ENCODE measurements at regions not wholly inside any gene's neighbourhood (a gene's known extent, or its start where the extent isn't known, plus 50 kb on each side); places are given as distances from the start of the nearest gene placed in this dataset.

- TF ChIP-seq, protein P1, sequence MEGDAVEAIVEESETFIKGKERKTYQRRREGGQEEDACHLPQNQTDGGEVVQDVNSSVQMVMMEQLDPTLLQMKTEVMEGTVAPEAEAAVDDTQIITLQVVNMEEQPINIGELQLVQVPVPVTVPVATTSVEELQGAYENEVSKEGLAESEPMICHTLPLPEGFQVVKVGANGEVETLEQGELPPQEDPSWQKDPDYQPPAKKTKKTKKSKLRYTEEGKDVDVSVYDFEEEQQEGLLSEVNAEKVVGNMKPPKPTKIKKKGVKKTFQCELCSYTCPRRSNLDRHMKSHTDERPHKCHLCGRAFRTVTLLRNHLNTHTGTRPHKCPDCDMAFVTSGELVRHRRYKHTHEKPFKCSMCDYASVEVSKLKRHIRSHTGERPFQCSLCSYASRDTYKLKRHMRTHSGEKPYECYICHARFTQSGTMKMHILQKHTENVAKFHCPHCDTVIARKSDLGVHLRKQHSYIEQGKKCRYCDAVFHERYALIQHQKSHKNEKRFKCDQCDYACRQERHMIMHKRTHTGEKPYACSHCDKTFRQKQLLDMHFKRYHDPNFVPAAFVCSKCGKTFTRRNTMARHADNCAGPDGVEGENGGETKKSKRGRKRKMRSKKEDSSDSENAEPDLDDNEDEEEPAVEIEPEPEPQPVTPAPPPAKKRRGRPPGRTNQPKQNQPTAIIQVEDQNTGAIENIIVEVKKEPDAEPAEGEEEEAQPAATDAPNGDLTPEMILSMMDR (IDR thresholded peaks at IDR 0.05) = no peak
- TF ChIP-seq POLR2A (IDR thresholded peaks at IDR 0.05) = no peak
These were observed 174.6 kb upstream of the IL12B start for GRCh38 chr5:159504857-159505304.
